ENCODE measurements at regions not wholly inside any gene's neighbourhood (a gene's known extent, or its start where the extent isn't known, plus 50 kb on each side); places are given as distances from the start of the nearest gene placed in this dataset.

- no peak for TF ChIP-seq POLR2AphosphoS5 (IDR thresholded peaks at IDR 0.05; ENCODE audit: borderline replicate concordance, low read depth, low read length)
- TF ChIP-seq EZH2 (IDR thresholded peaks at IDR 0.05), result no peak
Observed at GRCh38 chr4:110878413-110878812, 255.5 kb upstream of the PITX2 start.

Measured in SK-N-MC (cell line).